ENCODE measurements at regions not wholly inside any gene's neighbourhood (a gene's known extent, or its start where the extent isn't known, plus 50 kb on each side); places are given as distances from the start of the nearest gene placed in this dataset.
A peak's percentile ranks its signal among the peaks of the same experiment; 100 is the strongest.

DNA sequence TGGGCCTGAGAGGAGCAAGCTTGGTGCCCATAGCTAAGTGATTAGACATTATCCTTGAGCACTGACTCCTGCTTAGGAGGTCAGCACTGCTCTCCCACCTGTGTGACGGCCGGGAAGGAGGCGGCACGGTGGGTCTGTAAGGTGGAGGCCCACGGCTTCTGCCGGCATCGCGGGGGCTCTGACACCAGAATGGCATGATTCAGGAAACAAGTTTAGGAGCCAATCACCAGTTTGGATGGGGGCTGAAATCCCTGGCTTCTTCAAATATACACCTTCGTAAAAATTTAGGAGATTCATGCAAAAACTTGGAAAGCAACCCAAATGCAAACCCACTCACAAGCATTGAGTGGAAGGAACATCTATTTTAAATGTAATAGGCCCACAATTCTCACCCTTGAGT is 307.3 kb upstream of the TSHZ3 start:
- no peak for DNase-seq (ENCODE audit: low read depth, low spot score)

- no peak for DNase-seq (ENCODE audit: low read depth, low spot score)
These were observed 310.0 kb upstream of the TSHZ3 start for GRCh38 chr19:31658993-31659896.

DNA sequence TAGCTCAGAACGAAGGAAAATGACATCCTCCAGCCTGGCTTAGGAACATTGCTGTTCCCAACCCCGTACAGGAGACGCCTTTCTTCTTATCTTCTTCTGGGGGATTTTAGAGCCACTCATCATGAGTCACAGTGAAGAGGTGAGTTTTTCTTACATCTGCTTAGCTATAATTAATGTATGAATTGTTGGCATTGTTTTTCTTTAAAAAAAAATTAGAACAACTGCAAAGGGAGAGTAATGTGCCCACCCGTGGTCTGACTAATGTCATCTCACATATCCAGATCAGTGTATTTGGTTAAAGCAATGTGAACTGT is 310.6 kb upstream of the TSHZ3 start:
- DNase-seq (ENCODE audit: low read depth, low spot score), result peak; percentile 14

DNA sequence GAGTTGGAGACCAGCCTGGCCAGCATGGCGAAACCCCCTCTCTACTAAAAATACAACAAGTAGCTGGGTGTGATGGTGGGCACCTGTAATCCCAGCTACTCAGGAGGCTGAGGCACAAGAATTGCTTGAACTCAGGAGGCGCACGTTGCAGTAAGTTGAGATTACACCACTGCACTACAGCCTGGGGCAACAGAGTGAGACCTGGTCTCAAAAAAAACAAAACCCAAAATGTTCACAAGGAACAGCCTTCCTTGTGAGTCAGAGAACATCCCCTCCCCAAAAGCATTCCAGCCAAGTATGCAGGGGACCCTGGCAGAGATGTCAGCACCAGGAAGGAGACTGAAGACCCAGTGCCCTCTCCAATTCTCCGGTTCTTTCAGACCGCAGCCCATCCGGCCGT is 314.9 kb upstream of the TSHZ3 start:
- no peak for DNase-seq (ENCODE audit: low read depth, low spot score)

DNA sequence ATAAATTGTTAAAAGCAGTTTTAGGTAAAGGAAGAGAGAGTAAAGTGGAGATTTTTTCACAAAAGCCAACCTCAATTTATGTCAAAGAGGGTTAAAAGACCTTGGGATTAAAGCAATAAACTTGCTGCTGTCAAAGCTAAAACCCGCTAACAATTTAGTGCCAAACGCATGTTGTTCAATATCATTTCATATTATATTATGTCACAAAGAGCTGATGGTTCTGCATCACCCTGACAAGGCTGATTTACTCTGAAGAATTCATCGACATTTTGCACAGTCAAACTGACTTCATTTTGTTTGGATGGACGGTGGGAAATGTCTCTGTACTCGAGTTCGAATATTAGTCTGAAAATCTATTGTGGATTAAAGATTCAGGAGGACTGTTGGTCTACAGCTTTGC is 315.8 kb upstream of the TSHZ3 start:
- DNase-seq (ENCODE audit: low read depth, low spot score), result no peak

DNA sequence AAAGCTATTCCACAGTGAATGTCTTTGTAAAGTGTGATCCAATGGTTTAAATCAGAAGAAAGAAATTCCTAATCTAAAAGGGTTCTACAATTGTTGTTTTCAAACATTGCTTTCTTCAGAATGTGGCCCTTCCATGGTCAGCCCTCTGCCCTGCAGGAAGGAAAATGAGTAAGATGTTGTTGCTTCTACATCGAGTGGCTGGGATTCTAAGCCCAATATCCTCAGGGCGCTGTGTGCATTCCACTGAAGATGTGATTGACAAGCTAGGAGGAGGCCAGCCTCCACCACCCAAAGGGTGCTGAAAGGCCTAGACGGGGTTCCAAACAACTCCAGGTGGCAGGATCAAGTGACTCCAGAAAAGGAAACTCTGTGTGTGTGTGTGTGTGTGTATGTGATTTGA is 316.9 kb upstream of the TSHZ3 start:
- DNase-seq (ENCODE audit: low read depth, low spot score), result peak; percentile 4

DNA sequence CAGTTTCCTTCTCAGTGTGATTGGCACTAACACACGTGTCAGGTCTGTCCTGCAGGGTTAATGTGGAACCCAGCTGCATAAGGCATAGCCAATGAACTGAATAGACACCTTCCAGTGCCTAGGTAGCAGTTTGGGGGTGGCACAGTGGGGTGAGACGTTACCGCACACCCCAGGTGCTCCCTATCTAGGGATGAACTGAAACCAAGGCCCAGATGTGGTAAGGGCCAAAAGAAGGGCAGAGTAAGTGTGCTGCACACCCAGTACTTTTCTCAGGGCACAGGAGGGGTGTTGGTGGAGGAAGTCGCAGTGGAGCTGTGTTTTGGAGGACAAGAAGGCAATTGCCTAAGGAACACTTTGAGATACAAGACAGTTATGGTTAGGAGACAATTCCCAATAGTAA is 317.9 kb upstream of the TSHZ3 start:
- no peak for DNase-seq (ENCODE audit: low read depth, low spot score)

- DNase-seq (ENCODE audit: low read depth, low spot score), result no peak
These were observed 319.7 kb upstream of the TSHZ3 start for GRCh38 chr19:31668921-31669320.

DNA sequence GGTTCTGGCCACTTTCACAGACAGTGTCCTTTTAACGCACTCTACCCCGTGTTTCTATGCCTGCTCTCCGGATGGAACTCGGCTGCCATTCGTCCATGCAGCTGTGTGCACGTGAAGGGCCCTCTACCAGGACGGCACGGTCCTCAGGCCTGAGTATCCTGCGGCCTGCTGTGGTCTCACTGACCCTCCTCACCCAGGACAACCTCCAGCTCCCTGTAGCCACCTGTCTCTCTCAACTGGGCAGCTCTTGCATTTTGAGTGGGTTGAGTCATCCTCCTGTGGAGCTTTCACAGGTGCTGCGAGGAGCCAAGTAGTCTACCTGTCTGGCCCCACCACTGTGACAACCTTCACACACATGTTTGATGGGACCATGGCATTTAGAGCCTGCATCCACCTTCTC is 321.7 kb upstream of the TSHZ3 start:
- no peak for DNase-seq (ENCODE audit: low read depth, low spot score)

DNA sequence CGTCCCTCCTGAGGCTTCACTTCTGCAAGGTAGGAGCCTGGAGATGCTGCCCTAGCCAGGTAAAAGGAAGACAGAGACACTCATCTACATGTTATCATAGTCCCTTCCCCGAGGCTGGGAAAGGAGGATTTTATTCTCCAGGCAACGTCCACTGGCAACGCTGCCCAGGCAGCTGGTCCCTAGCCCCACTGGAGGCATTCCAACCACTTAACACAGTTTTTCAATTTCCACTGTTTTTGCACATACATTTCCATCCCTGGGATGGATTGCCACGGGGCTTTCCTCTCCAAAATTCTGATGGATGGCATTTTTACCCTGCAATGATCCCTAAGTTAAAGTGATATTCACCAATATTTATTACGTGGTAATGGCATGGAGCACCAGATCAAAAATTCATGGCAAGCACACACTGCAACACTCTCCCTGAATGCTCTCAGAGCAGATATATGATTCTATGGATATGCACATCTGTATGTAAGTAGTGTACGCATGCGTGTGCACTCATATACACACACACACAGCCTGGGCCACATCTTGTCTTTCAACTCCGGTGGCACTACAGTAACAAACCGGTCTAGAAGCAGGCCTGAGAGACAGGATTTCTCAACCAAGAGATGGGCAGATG is 322.3 kb upstream of the TSHZ3 start:
- DNase-seq (ENCODE audit: low read depth, low spot score), result no peak

- DNase-seq (ENCODE audit: low read depth, low spot score), result peak; percentile 64
These were observed 325.4 kb upstream of the TSHZ3 start for GRCh38 chr19:31674503-31675192.

- peak; percentile 74 for DNase-seq (ENCODE audit: low read depth, low spot score)
These were observed 326.1 kb upstream of the TSHZ3 start for GRCh38 chr19:31675193-31675913.

DNA sequence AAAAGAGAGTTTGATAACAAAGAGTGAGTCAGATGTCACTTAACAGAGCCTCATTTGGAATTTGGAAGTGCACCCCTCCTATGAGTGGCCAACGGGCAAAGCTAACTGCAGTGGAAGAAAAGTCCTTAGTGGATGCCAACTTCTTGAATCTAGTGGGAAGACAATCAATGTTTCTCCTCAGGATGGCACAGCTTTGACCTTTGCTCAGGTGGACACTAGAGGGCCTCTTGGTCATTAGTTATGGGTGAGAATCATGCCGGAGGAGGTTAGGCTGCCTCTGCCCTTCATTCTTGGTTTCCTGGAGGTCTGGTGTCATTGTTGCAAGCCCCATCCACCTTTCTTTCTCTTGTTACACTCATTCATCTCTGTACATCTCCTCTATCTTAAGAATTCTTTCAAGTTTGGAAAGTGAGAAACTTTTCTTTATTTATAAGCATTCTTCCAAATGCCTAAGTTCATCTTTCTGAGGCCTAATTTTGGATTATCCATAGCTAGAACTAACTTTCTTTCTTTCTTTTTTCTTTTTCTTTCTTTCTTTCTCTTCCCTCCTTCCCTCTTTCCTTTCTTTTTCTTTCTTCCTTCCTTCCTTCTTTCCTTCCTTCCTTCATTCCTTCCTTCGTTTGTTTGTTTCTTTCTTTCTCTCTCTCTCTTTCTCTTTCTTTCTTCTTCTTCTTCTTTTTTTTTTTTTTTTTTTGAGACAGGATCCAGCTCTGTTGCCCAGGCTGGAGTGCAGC is 327.2 kb upstream of the TSHZ3 start:
- DNase-seq (ENCODE audit: low read depth, low spot score), result no peak

- no peak for DNase-seq (ENCODE audit: low read depth, low spot score)
These were observed 329.2 kb upstream of the TSHZ3 start for GRCh38 chr19:31678421-31678820.

DNA sequence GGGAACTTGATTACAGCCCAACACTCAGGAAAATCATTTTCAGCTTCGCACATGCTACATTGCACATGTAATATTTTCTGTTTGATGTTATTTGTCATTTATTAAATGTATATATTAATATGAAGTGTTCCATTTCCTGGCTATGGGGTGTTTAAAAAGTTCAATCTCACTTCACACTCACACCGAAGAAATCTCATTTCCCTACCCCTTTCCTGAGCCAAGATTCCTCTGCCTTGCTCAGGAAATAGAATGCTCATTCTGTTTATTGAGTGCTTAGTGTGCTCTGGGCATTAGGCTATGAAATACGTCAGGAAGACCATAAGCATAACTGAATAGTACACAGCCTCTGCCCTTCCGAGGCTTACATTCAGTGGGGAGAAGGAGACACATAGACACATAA is 331.9 kb upstream of the TSHZ3 start:
- DNase-seq (ENCODE audit: low read depth, low spot score), result no peak

DNA sequence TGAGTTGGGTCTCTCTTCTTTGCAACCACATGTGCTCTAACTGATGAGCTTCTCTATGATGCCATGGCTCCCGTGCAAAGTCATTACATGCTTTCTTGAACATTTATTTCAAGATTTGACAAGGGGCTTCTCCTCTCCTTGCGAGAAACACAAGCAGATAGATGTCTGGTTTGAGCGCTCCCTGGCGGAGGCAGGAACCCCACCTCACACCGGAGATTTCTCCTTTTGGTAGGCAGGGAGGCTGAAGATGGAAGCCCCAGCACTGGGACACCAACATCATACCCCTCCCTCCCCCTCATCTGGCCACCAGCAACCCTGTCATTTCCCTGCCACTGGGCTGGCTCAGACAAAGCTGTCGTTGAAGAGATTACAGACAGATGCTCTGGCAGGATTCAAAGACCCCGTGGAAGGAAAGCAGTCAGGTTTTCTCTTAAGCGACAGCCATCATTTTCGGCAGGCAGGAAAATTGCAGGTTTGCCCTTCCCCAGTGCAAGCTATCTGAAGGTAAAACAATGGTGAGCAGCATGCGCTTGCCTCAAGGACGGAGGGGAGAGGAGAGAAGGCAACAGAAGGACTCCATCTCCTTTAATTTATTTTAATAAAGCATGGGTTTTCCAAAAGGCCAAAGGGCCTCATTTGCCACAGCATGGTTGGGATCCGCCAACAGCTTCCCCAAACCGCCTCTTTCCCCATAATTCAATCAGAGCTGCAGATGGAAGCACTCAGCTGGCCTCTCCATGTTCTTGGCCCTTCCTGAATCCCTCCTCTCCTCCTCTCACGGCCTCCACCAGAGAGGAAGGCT is 344.1 kb upstream of the TSHZ3 start:
- DNase-seq (ENCODE audit: low read depth, low spot score), result no peak

DNA sequence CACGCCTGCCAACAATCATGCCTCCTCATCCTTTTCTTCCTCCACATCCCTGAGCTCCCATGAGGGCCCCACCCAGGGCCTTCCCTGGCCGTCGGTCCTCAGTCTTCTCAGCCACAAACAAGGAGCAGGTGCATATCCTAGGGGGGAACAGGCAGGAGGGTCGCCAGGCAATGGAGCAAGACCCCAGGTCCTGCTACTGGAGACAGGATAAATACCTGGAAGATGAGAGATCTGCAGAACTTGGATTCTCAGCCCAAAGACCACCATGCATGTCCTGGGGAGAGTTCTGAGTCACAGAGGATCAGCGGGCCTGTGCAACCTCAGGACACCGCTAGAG is 344.7 kb upstream of the TSHZ3 start:
- DNase-seq (ENCODE audit: low read depth, low spot score), result no peak

- no peak for DNase-seq (ENCODE audit: low read depth, low spot score)
These were observed 345.5 kb upstream of the TSHZ3 start for GRCh38 chr19:31694761-31695160.

DNA sequence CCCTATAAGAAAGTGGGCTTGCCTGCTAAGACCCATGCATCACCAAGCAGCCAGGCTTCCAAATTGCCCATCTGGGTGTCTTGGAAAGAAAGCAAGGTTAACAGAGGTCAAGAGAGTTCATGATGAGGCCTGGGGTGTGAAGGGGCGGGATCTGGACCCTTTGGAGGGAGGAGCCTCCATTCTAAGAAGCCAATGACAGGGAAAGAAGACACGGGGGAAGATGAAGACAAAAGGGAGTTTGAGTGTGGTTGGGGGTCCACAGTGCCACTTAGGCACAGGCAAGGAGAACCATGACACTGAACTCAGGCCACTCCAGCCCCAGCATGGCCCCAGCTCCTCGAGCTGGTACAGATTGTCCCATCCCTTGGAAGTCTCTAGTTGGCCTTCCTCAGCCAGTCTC is 350.2 kb upstream of the TSHZ3 start:
- DNase-seq (ENCODE audit: low read depth, low spot score), result no peak

- no peak for DNase-seq (ENCODE audit: low read depth, low spot score)
These were observed 351.9 kb upstream of the TSHZ3 start for GRCh38 chr19:31701146-31701545.

GRCh38 chr19:31705656-31706055 is 356.4 kb upstream of the TSHZ3 start:
- DNase-seq (ENCODE audit: low read depth, low spot score), result no peak

Data from astrocyte of the hippocampus (primary cell).